ENCODE measurements at regions not wholly inside any gene's neighbourhood (a gene's known extent, or its start where the extent isn't known, plus 50 kb on each side); places are given as distances from the start of the nearest gene placed in this dataset.

GRCh38 chr18:30616414-30616813 is 426.1 kb downstream of the DSC3 start:
- H4K8ac ChIP-seq (ENCODE audit: extremely low read depth, insufficient read depth, low read length) = no peak overlapping the region
- no peak overlapping the region for H4K91ac ChIP-seq (replicated peaks; ENCODE audit: insufficient read length, low read length)
- H3K23ac ChIP-seq (ENCODE audit: insufficient read length) = no peak overlapping the region
- no peak overlapping the region for H3K18ac ChIP-seq (ENCODE audit: extremely low read depth, low read length)
- no peaks in the 10 kb centered on the region for H3K23me2 ChIP-seq (ENCODE audit: low read depth, low read length)
- 0 out of 7 replicates have a peak, but pooled peaks cover 0 to under 1% (median 0%) of the 10 kb centered on the region in 4 experiments for H3K27me3 ChIP-seq (replicated peaks in 1 of 4; ENCODE audit: control insufficient read depth in 3 of 4, extremely low read depth in 1 of 4, insufficient read depth in 3 of 4, low read length in 3 of 4)
- peaks cover 0 to 3% (median 1%) of the 10 kb centered on the region in 4 experiments; a peak in 5 of 7 replicates for H3K4me1 ChIP-seq (replicated peaks in 1 of 4; ENCODE audit: control insufficient read depth in 3 of 4, insufficient read depth in 4 of 4, low read length in 3 of 4)
- H4K20me1 ChIP-seq (replicated peaks in 1 of 2; ENCODE audit: control insufficient read depth in 1 of 2, insufficient read depth in 2 of 2, low read length in 2 of 2) = no peaks in the 10 kb centered on the region
- WGBS, 2 experiments (ENCODE audit: extremely low coverage in 1 of 2, insufficient coverage in 1 of 2, insufficient read length in 1 of 2, insufficient replicate concordance in 2 of 2, low coverage in 1 of 2, low lambda C conversion rate in 2 of 2, missing lambda C conversion rate in 1 of 2) = 94% methylated on average over 6 of the region's 6 CpGs; no CpG with 5 or more reads in 1 of the 2 experiments
- H3K36me3 ChIP-seq (ENCODE audit: control insufficient read depth in 2 of 4, insufficient read depth in 4 of 4, low read length in 3 of 4) = no peaks in the 10 kb centered on the region
- no peak overlapping the region for H3K4ac ChIP-seq (replicated peaks; ENCODE audit: insufficient read length, low read depth, low read length)
- H3K9me3 ChIP-seq (ENCODE audit: insufficient read depth in 2 of 2, low read depth in 1 of 2, low read length in 1 of 2) = no peaks in the 10 kb centered on the region
- no peaks in the 10 kb centered on the region for H3K79me1 ChIP-seq (ENCODE audit: low read depth, low read length)
- FAIRE-seq = no peak
- no peak overlapping the region for H2BK5ac ChIP-seq (ENCODE audit: low read depth, low read length)
- H2AK5ac ChIP-seq (ENCODE audit: low read depth, low read length) = no peak overlapping the region
- H2BK20ac ChIP-seq (ENCODE audit: low read length) = no peak overlapping the region
- no peak overlapping the region for H2AFZ ChIP-seq (ENCODE audit: low read length)
- ChIA-PET CTCF (ENCODE audit: partially characterized antibody) (no interaction called here), POLR2A (ENCODE audit: partially characterized antibody) (no interaction called here)
- H2BK15ac ChIP-seq (ENCODE audit: low read length) = no peak overlapping the region
- no peak overlapping the region for H4K5ac ChIP-seq (ENCODE audit: insufficient read length, low read depth, low read length)
- H2BK12ac ChIP-seq (ENCODE audit: low read depth, low read length) = no peak overlapping the region
- no peak overlapping the region for H3K27ac ChIP-seq (ENCODE audit: low read depth, low read length)
- no peak overlapping the region for H3K56ac ChIP-seq (replicated peaks; ENCODE audit: insufficient read length, low read depth, low read length)
- H3K14ac ChIP-seq (ENCODE audit: insufficient read length) = no peak overlapping the region
- no peak overlapping the region for H2BK120ac ChIP-seq (replicated peaks; ENCODE audit: low read depth, low read length)
- H3K79me2 ChIP-seq (ENCODE audit: control insufficient read depth in 1 of 2, insufficient read depth in 2 of 2, low read length in 2 of 2) = no peaks in the 10 kb centered on the region
- H3K9ac ChIP-seq (replicated peaks in 1 of 4; ENCODE audit: extremely low read depth in 1 of 4, low read depth in 3 of 4, low read length in 3 of 4) = no peak overlapping the region
- no peak for DNase-seq (ENCODE audit: low read depth in 1 of 2, low spot score in 2 of 2)
- no peak overlapping the region for H3K4me2 ChIP-seq (ENCODE audit: insufficient read depth in 1 of 2, low read depth in 2 of 2, low read length in 2 of 2)
- H3K4me3 ChIP-seq (ENCODE audit: extremely low read depth in 1 of 4, insufficient read depth in 2 of 4, low read depth in 3 of 4, low read length in 4 of 4) = no peak overlapping the region
- TF ChIP-seq KDM4A (IDR thresholded peaks at IDR 0.05; ENCODE audit: low read depth, low read length, severe bottlenecking) (no peak), ATF3 (IDR thresholded peaks at IDR 0.05; ENCODE audit: insufficient read depth, low read depth, low read length) (no peak), CBX5 (IDR thresholded peaks at IDR 0.05; ENCODE audit: low read depth, low read length) (no peak), FOSL1 (IDR thresholded peaks at IDR 0.05; ENCODE audit: insufficient read depth, low read depth, low read length) (no peak), SAP30 (IDR thresholded peaks at IDR 0.05; ENCODE audit: insufficient read depth, insufficient replicate concordance, low read length) (no peak), RNF2 (IDR thresholded peaks at IDR 0.05; ENCODE audit: borderline replicate concordance, low read depth, low read length, missing control alignments, poor library complexity, severe bottlenecking) (no peak), RAD21 (IDR thresholded peaks at IDR 0.05 in 1 of 2, conservative IDR thresholded peaks at IDR 0.05 in 1 of 2; ENCODE audit: low read depth in 2 of 2, low read length in 2 of 2) (no peak), RFX5 (IDR thresholded peaks at IDR 0.05; ENCODE audit: borderline replicate concordance, low read depth, low read length) (no peak), TAF7 (optimal IDR thresholded peaks at IDR 0.05; ENCODE audit: borderline replicate concordance, low read depth, low read length) (no peak), TEAD4 (IDR thresholded peaks at IDR 0.05; ENCODE audit: low read depth, low read length) (no peak), BRCA1 (IDR thresholded peaks at IDR 0.05; ENCODE audit: low read depth, low read length) (no peak), TCF12 (IDR thresholded peaks at IDR 0.05; ENCODE audit: low read depth, low read length) (no peak), PHF8 (conservative IDR thresholded peaks at IDR 0.05; ENCODE audit: low read depth, low read length) (no peak)
